ENCODE measurements at regions not wholly inside any gene's neighbourhood (a gene's known extent, or its start where the extent isn't known, plus 50 kb on each side); places are given as distances from the start of the nearest gene placed in this dataset.
"Not testable (repeated sequence)": the region's sequence is repeated elsewhere in the genome, so short reads cannot be mapped to it uniquely, and the experiment has no call there.

DNA sequence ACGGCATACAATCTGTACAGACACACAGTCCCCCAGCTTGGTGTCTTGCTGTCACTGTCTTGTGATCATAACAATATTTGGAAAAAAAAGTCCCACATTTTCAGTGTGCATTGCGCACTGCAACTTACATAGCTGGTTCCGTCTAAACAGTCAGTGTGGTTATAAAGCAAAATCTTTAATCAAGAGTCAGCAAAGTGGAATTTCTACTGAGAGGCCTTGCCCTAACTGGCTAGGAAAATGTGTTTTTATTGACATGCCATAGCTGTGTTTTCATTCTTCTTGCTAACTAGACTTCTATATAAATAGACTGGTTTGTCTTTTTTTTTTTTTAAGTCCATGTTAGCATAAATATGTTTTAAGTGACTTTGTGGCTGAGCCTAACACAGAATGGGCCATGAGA, 174.8 kb downstream of the POLR2M start:
- no peak for DNase-seq

DNA sequence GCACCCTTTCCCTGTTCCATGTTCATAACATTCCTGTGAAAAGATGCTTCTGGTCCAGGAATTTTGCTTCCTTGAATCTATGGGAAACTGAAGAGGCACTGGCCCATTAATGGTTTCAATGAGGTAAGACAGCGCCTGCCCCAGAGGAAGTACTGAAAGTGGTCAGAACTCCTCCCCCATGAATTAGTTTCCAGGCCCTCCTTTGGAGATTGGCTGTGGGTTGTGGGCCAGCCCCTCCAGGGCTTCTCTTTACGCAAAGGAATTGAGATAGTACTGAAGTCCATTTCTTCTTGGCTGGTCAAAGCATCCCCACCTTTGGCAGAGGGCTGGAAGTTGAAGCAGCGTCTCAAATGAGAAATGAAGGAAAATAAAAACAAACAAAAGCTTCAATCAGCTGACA, 175.5 kb downstream of the POLR2M start:
- DNase-seq: no peak

DNA sequence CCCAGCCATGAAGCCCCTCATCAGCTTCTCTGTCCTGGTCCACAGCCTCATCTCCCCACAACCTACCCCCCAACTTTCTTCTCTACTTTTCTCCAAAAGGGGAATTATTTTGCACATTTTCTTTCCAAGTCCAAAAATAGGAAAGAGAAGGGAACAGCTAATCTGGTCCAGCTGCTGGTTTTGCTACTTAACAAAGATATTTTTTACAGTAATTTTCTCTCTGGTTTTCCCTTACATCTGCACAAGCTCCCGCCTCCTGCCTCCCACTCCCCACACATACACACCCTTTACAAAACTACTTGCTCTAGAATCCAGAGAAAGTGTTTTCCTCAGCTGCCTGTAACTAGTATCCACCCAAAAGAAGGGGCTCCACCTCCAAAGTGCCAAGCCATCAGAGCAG, 177.2 kb downstream of the POLR2M start:
- DNase-seq: no peak

DNA sequence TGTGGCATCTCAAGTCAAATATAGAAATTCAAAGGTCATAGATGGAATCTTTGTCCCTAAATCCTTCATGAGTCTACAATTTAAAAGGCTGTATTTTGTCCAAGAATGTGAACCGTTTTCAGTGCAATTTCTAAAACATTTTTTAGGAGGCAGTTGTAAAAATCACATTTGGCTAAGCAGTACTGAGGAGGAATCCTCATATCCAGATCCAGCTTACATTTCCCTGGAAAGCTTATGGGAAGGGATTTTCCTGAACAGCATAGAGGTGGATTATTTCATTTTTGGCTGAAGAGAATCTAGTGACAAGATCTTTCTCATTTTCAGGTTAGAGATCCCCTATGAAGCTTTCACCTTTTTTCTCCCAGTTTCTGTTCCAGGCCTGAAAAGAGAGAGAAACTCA, 178.4 kb downstream of the POLR2M start:
- no peak for DNase-seq

DNA sequence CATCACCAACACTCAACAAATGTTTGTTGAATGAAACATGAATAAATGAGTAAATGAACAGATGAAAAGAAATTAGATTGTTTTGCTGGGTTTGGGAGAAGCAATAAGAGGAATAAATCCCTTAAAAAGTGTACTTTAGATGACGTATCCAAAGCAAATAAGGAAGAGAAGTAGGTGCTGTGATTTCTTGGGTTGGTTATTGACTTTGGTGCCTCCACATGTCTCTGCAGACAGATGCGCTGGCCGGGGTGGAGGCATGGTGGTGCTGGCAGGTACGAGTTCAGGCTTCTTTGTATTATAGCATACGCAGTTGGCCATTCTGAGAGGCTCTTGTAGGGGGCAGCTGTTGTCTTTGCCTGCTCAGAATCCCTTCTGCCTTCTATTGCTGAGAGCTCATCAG, 178.9 kb downstream of the POLR2M start:
- no peak for DNase-seq

DNA sequence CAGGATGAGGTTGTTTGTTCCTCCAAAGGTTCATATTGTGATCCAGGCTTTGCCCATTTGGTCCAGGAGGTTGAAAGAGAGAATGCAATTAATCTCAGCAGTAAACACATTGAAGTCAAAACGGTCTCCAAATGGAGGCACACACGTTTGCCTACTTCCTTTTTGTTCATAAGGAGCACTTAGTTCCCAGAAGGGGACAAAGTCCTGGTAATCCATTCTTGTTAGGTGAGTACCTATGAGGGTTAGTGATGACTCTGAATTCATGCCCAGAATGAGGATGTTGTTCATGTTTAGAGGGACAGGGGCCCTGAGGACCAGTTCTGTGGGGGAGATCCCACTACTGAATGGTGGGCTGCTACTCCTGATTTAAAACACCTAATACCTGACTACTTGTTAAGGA, 177.7 kb downstream of the ALDH1A2 start:
- DNase-seq: no peak

DNA sequence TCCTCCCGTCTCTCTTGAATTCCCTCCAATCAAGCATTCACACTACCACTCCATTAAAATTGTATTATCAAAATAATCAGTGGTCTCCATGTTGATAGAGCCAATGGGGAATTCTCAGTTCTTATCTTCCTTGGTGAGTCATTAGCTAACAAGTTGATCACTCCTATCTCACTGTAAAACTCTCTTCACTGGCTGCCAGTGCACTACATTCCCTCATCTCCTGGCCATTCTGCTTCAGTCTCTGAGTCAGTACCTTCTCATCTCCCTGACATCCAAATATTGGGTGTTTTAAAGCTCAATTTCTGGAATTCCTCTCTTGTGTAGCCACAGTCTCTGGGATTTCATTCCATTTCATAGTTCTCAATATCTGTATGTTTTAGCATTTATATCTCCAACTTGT, 175.2 kb downstream of the ALDH1A2 start:
- no peak for DNase-seq

DNA sequence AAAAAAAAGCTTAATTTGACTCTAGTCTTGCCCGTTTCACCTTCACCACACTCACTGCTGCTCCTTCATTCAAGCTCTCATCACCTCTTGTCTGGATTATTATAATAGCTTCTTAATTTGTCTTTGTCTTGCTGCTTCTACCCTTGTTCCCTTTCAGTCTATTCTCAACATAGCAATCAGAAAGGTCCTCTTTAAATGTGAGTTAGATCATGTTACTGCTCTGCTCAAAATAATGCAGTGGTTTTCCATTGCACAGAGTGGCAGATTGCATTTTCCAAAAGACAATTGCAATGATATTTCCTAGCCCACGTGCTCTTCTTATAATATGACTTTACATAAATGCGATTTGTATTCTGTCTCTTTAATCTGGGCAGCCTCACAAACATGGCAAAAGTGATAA, 174.6 kb downstream of the ALDH1A2 start:
- DNase-seq: no peak

DNA sequence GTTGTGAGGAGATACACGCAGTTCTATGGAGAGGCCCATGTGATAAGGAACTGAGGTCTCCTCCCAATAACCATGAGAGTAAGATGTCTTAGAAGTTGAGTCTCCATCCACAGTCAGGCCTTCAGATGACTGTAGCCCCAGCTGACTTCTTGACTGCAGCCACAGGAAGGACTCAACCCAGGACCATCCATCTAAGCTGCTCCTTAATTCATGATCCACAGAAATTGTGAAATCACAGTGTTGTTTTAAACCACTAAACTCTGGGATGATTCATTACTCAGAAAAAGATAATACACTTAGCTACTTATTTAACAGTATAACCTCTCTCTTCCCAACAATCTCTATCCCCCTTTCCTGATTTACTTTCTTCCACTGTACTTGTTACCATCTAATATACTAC, 173.3 kb downstream of the ALDH1A2 start:
- DNase-seq: no peak

DNA sequence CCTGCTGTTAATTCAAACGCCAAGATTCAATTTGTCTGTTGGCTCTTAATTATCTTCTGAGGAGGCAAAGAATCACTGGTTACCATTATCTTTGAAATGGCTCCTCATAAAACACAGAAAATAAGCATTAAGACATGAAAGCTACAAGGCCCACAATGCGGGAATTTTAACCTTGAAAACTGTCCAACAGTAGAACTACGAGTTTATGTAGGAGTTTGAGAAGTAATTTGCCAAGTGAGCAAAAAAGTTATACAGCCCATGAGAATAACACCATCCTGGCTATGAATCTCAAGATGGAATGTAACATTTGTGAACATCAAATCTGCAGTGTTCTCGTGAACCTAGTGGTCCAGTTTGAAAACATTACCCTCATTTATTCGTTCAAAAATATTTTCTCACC, 172.5 kb downstream of the ALDH1A2 start:
- no peak for DNase-seq

DNA sequence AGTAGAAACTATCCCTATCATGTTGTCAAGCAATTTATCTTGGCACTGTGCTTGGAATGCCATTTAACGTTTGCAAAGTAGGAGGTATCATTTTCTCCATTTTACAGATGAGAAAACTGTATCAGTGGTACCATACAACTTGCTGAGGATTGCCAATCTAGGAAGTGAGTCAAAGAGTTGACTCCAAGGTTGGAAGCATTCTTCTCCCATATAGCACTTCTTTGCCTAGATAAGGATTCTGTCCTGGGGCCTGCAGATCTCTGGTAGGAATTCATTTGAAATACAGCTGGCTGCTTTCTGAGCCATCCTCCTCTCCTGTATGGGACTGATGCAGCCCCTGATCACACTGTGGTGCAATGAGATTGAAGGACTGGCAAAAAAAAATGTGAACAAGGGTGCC, 170.2 kb downstream of the ALDH1A2 start:
- no peak for DNase-seq

DNA sequence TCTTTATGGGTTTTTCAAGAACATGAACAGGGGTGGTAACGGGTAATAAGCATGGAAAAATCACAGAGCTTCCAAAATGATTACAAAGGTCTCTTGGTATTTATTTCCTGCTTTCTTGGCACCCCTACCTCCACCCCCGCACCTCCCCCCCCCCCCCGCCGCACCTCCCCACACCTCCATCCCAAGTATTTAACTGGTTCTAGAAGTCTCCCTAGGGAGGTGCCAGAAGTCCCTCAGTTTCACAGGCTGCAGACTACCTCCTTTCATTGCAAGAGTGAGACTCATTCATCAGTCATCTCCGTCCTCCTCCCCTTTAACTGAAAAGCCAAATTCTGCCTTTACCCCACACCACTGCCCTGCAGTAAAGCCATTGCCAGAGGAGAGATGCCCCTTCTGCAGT, 169.4 kb downstream of the ALDH1A2 start:
- no peak for DNase-seq

DNA sequence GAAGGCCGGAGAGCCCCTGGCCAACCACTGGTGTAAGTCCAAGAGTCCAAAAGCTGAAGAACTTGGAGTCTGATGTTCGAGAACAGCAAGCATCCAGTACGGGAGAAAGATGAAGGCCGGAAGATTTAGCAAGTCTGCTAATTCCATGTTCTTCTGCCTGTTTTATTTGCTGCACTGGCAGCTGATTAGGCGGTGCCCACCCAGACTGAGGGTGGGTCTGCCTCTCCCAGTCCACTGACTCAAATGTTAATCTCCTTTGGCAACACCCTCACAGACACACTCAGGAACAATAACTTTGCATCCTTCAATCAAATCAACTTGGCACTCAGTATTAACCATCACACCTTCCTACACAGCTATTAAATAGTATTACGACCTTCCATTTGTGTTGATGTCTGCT, 168.6 kb downstream of the ALDH1A2 start:
- DNase-seq: not testable (repeated sequence)

DNA sequence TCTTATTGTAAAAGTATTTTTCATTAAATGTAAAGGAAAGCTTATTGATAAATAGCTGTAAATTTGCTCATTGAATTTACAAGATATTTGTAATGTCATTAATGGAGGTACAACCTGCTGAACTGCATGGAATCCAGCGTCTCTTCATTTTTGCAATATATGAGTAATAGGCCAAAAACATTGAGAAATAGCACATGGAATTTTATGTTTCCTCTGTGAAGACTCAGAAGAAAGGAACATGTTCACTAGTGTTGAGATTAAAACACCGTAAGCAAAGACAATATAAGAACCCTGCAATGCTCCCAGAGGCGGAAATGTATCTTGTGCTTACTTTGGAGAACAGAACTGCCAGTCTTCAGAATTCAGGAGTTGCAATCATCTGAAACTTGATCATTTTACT, 167.6 kb downstream of the ALDH1A2 start:
- DNase-seq: no peak

DNA sequence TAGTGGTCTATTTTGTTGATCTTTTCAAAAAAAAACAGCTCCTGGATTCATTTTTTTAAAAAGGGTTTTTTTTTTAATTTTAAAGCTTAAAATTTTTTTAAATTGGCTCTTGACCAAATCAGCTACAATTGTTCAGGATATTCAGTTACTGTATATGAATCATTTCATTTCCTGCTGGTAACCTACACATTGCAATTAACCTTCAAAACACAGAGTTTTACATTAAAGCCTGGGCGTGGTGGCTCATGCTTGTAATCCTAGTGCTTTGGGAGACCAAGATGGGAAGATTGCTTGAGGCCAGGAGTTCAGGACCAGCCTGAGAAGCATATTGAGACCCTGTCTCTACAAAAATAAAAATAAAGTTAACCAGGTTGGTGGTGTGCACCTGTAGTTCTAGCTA, 163.4 kb downstream of the ALDH1A2 start:
- no peak for DNase-seq

All from suppressor macrophage treated with lipopolysaccharide for 1 hour (primary cell).